Progenitor cell of endocrine pancreas (in vitro differentiated cells): ENCODE measurements at regions not wholly inside any gene's neighbourhood (a gene's known extent, or its start where the extent isn't known, plus 50 kb on each side); places are given as distances from the start of the nearest gene placed in this dataset.

Experiments used
- DNase-seq: peaks from one replicate; pipeline ENCODE4 v3.0.0; 2021; ENCODE audit warnings: low spot score; ENCODE audit not compliant: unreplicated experiment
- H3K27ac Mint-ChIP-seq: 2 replicates; pipeline ENCODE4 v1.8.0; 2021; ENCODE audit warnings: mild to moderate bottlenecking, moderate library complexity, mixed read lengths
- H3K27me3 Mint-ChIP-seq: 2 replicates; pipeline ENCODE4 v1.8.0; 2021; ENCODE audit warnings: mixed read lengths
- H3K36me3 Mint-ChIP-seq: 2 replicates; pipeline ENCODE4 v1.8.0; 2022; ENCODE audit warnings: mixed read lengths; ENCODE audit not compliant: insufficient read depth
- H3K4me1 Mint-ChIP-seq: 2 replicates; pipeline ENCODE4 v1.8.0; 2021; ENCODE audit warnings: low read depth, mixed read lengths
- H3K4me3 Mint-ChIP-seq: 2 replicates; pipeline ENCODE4 v1.8.0; 2021; ENCODE audit warnings: low read depth, mild to moderate bottlenecking, moderate library complexity, mixed read lengths
- H3K9me3 Mint-ChIP-seq: 2 replicates; pipeline ENCODE4 v1.8.0; 2021; ENCODE audit warnings: low read depth, mixed read lengths
- TF ChIP-seq, protein P1 (sequence below): fragments of 200-600 bp; sonication (generic); IDR thresholded peaks from one replicate; pipeline ENCODE4 v1.5.0; 2021; ENCODE audit warnings: antibody characterized with exemption, mild to moderate bottlenecking; ENCODE audit not compliant: unreplicated experiment

DNA sequence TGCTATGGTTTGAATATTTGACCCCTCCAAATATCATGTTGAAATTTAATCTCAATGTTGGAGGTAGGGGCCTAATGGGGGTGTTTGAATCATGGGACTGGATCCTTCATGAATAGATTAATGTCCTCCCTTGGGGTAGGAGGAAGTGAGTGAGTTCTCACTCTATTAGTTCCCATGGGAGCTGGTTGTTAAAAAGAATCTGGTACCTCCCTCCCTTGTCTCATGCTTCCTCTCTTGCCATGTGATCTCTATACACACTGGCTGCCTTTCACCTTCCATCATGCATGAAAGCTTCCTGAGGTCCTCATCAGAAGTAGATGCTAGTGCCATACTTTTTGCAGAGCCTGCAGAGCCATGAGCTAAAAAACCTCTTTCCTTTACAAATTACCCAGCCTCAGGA lies 177.7 kb upstream of the MCTP2 start:
- H3K27ac Mint-ChIP-seq = no peak overlapping the region

DNA sequence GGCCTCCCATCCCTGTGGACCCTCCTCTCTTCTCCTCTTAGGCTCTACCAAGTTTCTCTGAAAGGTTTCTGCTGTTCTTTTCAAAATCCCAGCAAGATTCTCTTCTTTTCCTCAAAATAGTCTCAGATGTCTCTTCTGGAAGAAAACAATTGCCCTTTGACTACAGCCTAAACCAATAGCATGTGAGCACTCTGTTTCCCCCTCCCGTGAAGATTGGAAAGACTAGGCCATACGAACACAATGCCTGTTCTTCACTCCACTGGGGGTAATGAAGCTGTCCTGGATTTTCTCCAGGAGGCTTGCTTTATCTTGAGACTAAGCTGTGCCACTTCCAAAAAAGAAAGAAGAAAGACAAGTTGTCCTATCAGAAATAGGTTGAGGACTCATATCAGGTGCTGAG lies 178.7 kb upstream of the MCTP2 start:
- TF ChIP-seq, protein P1, sequence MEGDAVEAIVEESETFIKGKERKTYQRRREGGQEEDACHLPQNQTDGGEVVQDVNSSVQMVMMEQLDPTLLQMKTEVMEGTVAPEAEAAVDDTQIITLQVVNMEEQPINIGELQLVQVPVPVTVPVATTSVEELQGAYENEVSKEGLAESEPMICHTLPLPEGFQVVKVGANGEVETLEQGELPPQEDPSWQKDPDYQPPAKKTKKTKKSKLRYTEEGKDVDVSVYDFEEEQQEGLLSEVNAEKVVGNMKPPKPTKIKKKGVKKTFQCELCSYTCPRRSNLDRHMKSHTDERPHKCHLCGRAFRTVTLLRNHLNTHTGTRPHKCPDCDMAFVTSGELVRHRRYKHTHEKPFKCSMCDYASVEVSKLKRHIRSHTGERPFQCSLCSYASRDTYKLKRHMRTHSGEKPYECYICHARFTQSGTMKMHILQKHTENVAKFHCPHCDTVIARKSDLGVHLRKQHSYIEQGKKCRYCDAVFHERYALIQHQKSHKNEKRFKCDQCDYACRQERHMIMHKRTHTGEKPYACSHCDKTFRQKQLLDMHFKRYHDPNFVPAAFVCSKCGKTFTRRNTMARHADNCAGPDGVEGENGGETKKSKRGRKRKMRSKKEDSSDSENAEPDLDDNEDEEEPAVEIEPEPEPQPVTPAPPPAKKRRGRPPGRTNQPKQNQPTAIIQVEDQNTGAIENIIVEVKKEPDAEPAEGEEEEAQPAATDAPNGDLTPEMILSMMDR = no peak
- no peak for DNase-seq
- Mint-ChIP-seq H3K4me3 (no peak overlapping the region), H3K27ac (no peak overlapping the region), H3K36me3 (no peaks in the 10 kb centered on the region), H3K4me1 (no peaks in the 10 kb centered on the region), H3K9me3 (no peaks in the 10 kb centered on the region), H3K27me3 (peaks cover 29% of the 10 kb centered on the region)

More for the DNA sequence above, 177.7 kb upstream of the MCTP2 start:
- peaks cover 34% of the 10 kb centered on the region for H3K27me3 Mint-ChIP-seq
- no peaks in the 10 kb centered on the region for H3K9me3 Mint-ChIP-seq
- TF ChIP-seq, protein P1 = no peak
- DNase-seq = no peak
- H3K4me1 Mint-ChIP-seq = no peaks in the 10 kb centered on the region
- no peaks in the 10 kb centered on the region for H3K36me3 Mint-ChIP-seq
- H3K4me3 Mint-ChIP-seq = no peak overlapping the region

DNA sequence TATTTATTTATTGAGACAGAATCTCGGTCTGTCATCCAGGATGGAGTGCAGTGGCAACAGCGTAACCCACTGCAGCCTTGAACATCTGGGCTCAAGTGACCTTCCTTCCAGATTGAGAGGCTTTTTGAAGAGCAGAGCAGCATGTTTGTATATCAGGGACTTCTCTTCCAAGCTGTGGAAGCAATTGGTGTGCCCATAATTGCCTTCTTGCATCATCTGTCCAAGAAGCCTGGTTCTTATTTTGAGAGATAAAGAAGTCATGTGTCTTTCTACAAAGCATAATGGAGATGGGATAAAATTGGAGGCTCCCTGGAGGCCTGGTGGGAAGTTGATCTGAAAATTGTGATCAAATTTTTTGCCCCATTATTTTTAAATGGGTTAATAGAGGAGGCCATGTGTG lies 183.8 kb upstream of the MCTP2 start:
- no peak overlapping the region for H3K4me3 Mint-ChIP-seq
- no peaks in the 10 kb centered on the region for H3K36me3 Mint-ChIP-seq
- TF ChIP-seq, protein P1 = no peak
- H3K27me3 Mint-ChIP-seq = peaks cover 25% of the 10 kb centered on the region
- H3K9me3 Mint-ChIP-seq = no peaks in the 10 kb centered on the region
- no peaks in the 10 kb centered on the region for H3K4me1 Mint-ChIP-seq
- H3K27ac Mint-ChIP-seq = no peak overlapping the region
- DNase-seq = no peak

DNA sequence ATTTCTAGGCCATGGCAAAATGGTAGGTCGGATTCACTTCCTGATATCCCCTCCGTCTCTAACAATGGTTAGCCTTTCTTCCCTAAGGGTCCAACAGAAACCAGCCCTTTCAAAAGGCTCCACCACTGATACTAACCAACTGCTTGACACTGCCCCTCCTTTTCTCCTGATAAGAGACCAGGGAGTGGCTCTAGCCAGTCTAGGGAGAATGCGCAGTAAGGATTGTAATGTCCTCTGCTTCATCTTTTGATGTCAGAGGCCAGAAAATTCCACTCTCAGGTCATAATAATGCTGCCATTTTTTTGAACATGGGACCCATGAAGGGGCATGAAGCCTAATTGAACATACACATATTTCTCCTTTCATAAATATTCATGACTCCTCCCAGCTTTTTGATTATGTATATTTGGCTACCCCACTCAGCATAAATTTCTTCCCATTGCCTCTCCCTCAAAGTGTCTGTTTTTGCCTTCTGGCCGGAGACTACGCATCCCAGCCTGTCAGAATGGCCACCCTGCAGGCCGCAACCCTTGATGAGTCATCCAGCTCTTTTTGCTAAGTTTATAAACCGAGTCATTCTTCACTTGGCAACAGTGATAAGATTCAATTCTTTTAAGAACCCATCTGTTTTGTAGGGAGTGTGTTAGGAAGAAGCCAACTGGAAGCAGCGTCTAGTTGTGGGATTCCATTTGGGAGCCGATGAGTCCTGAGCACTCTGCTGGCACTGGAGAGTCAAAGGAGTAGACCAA lies 189.0 kb upstream of the MCTP2 start:
- H3K27ac Mint-ChIP-seq = no peak overlapping the region
- no peaks in the 10 kb centered on the region for H3K4me1 Mint-ChIP-seq
- H3K9me3 Mint-ChIP-seq = peaks cover 5% of the 10 kb centered on the region
- no peak for DNase-seq
- H3K4me3 Mint-ChIP-seq = no peak overlapping the region
- H3K27me3 Mint-ChIP-seq = peaks cover 28% of the 10 kb centered on the region
- no peaks in the 10 kb centered on the region for H3K36me3 Mint-ChIP-seq
- TF ChIP-seq, protein P1 = no peak

DNA sequence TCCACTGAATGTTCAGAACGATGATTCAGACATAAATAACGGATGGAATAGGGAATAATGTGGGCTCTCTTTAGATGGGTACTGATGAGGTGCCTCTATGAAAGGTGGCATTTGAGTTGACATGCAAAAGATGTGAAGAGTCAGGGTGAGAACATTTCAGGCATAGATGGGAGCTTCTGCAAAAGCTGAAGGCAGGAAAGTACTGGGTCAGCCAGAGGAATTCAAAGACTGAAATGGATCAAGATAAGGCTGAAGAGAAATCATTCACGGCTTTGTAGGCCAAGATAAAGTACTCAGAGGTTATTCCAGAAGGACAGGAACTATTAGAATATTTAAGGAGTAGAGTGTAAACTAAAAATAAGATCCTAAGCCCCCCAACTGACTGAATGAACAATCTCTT lies 189.6 kb upstream of the MCTP2 start:
- peaks cover 5% of the 10 kb centered on the region for H3K9me3 Mint-ChIP-seq
- H3K27ac Mint-ChIP-seq = no peak overlapping the region

More for the DNA sequence above, 189.6 kb upstream of the MCTP2 start:
- DNase-seq = no peak
- Mint-ChIP-seq H3K4me1 (no peaks in the 10 kb centered on the region), H3K36me3 (no peaks in the 10 kb centered on the region), H3K27me3 (peaks cover 28% of the 10 kb centered on the region), H3K4me3 (no peak overlapping the region)
- TF ChIP-seq, protein P1 = no peak
